Neural progenitor cell (in vitro differentiated cells): ENCODE measurements at regions not wholly inside any gene's neighbourhood (a gene's known extent, or its start where the extent isn't known, plus 50 kb on each side); places are given as distances from the start of the nearest gene placed in this dataset.
"Not testable (repeated sequence)": the region's sequence is repeated elsewhere in the genome, so short reads cannot be mapped to it uniquely, and the experiment has no call there.

Source experiments
- CTCF ChIP-seq: fragments of 200-600 bp; sonication (generic); IDR thresholded peaks from 2 replicates; pipeline ENCODE4 v1.5.1; 2017; ENCODE audit warnings: antibody characterized with exemption, mild to moderate bottlenecking
- EZH2 ChIP-seq: fragments of 200-600 bp; sonication (generic); IDR thresholded peaks from 2 replicates; pipeline ENCODE4 v1.6.1; 2017; ENCODE audit warnings: antibody characterized with exemption, mild to moderate bottlenecking, moderate library complexity

GRCh38 chr21:9778541-9778940 lies 742.8 kb upstream of the TPTE start:
- not testable (repeated sequence) for TF ChIP-seq CTCF, EZH2
